Muscle of leg (tissue), 3 donors: ENCODE measurements at regions not wholly inside any gene's neighbourhood (a gene's known extent, or its start where the extent isn't known, plus 50 kb on each side); places are given as distances from the start of the nearest gene placed in this dataset.

Experiments used
- DNase-seq: peaks from one replicate; pipeline ENCODE4 v3.0.0; 2013
- H3K27ac ChIP-seq: one replicate; pipeline ENCODE4 v1.5.1; 2013; ENCODE audit warnings: mild to moderate bottlenecking, low read length, control low read depth
- H3K27me3 ChIP-seq: one replicate; pipeline ENCODE4 v1.6.1; 2013; ENCODE audit warnings: low read length; ENCODE audit not compliant: control insufficient read depth, insufficient read depth
- H3K36me3 ChIP-seq: one replicate; pipeline ENCODE4 v1.6.1; 2013; ENCODE audit warnings: low read length; ENCODE audit not compliant: control insufficient read depth, insufficient read depth
- H3K4me1 ChIP-seq: one replicate; pipeline ENCODE4 v1.6.1; 2013; ENCODE audit warnings: low read length; ENCODE audit not compliant: control insufficient read depth, insufficient read depth
- H3K4me3 ChIP-seq: one replicate; pipeline ENCODE4 v1.5.1; 2013; ENCODE audit warnings: low read length, control low read depth
- H3K9me3 ChIP-seq: replicated peaks from 2 replicates; pipeline ENCODE4 v1.6.1; 2013; ENCODE audit warnings: low read depth, low read length; ENCODE audit not compliant: control insufficient read depth
- WGBS: methylation state at CpG from one replicate; pipeline ENCODE4 v1.1.5; 2013; ENCODE audit warnings: missing lambda C conversion rate; ENCODE audit not compliant: insufficient coverage; 5-methylcytosine and 5-hydroxymethylcytosine counted together

DNA sequence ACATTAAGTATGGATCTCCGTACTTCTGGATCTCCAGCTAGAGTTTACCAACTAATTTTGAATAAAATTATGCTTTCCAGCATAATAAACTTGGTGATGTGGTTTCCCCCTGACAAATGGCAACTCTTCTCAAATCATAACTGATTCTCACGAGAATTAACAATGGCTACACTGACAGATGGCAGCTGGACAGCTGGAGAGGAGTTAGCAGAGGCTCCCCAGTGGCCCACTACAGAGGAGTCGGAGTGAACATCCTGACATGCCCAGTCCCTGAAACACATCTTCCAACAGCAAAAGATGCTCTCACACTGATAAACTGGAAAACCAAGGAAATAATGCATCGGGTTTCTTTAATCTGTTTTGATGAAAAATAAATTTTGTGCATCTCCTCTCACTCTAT, 239.6 kb downstream of the MAN2A1 start:
- Histone ChIP-seq H3K4me1 (no peaks in the 10 kb centered on the region), H3K4me3 (no peak overlapping the region), H3K27me3 (no peaks in the 10 kb centered on the region), H3K36me3 (no peaks in the 10 kb centered on the region), H3K9me3 (no peaks in the 10 kb centered on the region), H3K27ac (no peak overlapping the region)
- DNase-seq, result no peak
- WGBS, result no CpG with 5 or more reads among the region's 4 CpGs

DNA sequence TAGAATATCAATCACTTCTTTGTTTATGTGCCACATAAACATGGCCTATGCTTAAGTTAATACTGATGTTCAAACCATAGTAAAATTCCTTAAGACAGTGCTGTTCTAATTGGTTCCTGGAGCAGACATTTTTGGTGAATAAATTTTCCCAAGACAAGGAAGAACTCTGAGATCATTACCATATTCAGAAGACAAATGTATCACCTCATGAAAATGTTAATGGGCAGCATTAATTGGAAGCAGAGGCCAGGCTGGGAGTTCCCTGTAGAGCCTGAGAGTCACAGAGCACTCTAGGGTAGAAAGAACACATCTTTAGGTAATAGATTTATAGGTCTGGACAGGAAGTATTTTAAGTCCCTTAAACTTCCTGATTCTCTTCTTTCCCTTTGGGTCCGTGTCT, 240.2 kb downstream of the MAN2A1 start:
- Histone ChIP-seq H3K4me1 (no peaks in the 10 kb centered on the region), H3K27ac (no peak overlapping the region), H3K9me3 (no peaks in the 10 kb centered on the region), H3K36me3 (no peaks in the 10 kb centered on the region), H3K27me3 (no peaks in the 10 kb centered on the region), H3K4me3 (no peak overlapping the region)
- no CpG with 5 or more reads among the region's 1 CpG for WGBS
- no peak for DNase-seq

DNA sequence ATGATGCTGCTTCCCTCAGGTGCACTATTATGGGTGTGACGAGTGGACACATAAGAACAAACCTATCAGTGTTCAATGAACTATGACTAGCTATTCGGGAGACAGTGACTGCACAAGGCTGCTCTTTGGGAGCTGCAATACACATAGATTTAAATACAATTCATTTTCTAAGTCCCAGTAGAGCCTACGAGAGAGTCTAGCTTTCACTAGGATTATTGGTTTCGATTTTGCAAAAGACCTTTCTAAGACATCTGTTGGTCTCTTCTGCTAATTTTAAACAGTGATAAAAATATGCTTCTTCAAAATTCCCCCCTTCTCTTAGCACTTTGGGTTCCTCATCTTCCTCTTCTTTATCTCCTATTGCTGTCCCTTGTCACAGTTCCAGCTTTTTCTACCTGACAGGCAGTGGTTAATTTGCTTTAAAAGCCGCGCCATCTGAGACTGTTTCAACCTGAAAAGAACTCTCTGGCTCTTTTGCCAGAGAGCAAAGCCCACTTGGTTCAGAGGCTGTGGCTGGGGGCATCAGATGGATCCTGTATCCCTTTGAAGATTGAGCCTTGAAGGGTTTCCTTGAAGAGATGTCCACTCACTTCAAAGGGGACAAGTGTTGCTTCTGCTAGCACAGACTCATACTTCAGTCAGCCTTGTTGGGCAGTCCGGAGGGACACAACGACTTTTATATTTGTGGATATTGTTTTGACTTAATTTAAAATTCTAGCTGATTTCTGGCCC, 241.5 kb downstream of the MAN2A1 start:
- Histone ChIP-seq H3K4me1 (no peaks in the 10 kb centered on the region), H3K36me3 (no peaks in the 10 kb centered on the region), H3K27ac (no peak overlapping the region), H3K4me3 (no peak overlapping the region), H3K9me3 (no peaks in the 10 kb centered on the region), H3K27me3 (no peaks in the 10 kb centered on the region)
- 77% methylated on average over 4 of the region's 8 CpGs for WGBS
- no peak for DNase-seq

DNA sequence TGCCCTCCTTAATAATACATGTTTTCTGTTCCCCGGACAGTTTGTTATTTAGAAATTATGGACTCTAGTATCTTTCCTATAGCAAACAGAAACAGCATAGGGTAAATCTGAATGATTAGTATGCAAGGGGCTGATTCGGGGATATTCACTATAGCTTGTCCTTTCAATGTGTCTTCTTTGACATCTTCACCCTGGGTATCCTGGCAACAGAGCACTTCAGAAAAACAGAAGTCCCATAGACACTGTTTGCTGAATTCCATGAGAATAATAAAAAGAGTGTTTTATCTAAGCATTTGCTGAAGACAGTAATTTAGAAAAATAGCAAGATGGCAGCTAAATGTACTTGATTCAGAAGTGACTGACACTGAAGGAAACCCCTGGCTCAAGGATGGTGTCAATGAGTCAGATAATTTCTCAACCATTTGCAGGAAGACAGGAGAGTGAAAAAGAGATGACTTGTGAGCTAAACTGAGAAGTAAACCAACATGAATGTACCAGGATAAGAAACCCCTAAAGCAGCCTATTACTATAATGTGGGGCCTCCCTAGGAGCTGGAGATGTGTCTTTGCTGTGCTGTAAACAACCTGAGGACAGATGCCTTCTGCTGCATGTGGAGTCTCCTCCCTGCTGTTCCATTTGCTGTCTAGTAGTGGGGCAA, 246.2 kb downstream of the MAN2A1 start:
- Histone ChIP-seq H3K4me3 (no peak overlapping the region), H3K27me3 (no peaks in the 10 kb centered on the region), H3K4me1 (no peaks in the 10 kb centered on the region), H3K27ac (no peak overlapping the region), H3K36me3 (no peaks in the 10 kb centered on the region), H3K9me3 (peaks cover 5% of the 10 kb centered on the region)
- DNase-seq, result no peak
- WGBS, result no CpG with 5 or more reads among the region's 2 CpGs

DNA sequence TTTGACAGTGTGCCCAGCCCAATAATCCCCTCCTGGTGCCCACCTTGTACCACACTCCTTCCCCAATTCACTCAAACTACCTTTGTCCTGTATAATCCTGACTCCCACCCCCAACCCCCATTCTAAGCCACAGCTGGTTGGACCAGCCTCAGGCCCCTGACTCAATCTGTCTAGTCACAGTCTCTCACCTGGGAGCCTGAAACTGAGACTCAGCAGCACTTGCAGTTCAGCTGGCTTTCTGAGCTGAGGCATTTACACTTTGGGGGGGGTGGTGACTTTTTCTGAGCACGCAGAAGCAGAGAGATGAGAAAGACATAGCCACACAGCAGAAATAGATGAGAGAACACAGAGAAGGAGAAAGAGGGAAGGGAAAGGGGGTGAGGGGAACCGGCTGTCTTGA, 247.3 kb downstream of the MAN2A1 start:
- DNase-seq, result no peak
- 20% methylated on average over 1 of the region's 2 CpGs for WGBS
- H3K27me3 ChIP-seq, result no peaks in the 10 kb centered on the region
- H3K9me3 ChIP-seq, result peaks cover 5% of the 10 kb centered on the region
- no peak overlapping the region for H3K4me3 ChIP-seq
- no peaks in the 10 kb centered on the region for H3K36me3 ChIP-seq
- no peaks in the 10 kb centered on the region for H3K4me1 ChIP-seq
- H3K27ac ChIP-seq, result no peak overlapping the region

DNA sequence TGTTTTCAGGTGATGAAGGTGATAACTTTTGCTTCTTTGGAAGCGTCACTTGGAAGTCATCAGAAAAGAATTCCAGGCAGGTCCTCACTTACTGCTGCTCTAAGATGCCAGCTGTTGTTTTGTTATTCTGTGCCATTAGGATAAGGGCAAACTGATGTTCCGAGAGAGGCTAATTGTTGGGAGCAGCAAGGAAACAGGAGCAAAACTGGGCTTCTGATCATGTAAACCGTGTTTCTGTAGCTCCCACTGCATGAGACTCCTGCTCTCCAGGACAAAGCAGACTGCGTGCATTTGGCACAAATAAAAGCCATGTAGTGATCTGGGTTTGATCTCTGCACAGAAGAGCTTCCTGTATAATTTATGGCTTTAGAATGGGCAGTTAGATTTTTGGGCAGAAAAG, 248.2 kb downstream of the MAN2A1 start:
- H3K36me3 ChIP-seq, result no peaks in the 10 kb centered on the region
- no peak overlapping the region for H3K27ac ChIP-seq
- no peaks in the 10 kb centered on the region for H3K27me3 ChIP-seq
- H3K9me3 ChIP-seq, result peaks cover 5% of the 10 kb centered on the region
- H3K4me1 ChIP-seq, result no peaks in the 10 kb centered on the region
- H3K4me3 ChIP-seq, result no peak overlapping the region
- WGBS, result 65% methylated on average over 4 of the region's 4 CpGs
- DNase-seq, result no peak

DNA sequence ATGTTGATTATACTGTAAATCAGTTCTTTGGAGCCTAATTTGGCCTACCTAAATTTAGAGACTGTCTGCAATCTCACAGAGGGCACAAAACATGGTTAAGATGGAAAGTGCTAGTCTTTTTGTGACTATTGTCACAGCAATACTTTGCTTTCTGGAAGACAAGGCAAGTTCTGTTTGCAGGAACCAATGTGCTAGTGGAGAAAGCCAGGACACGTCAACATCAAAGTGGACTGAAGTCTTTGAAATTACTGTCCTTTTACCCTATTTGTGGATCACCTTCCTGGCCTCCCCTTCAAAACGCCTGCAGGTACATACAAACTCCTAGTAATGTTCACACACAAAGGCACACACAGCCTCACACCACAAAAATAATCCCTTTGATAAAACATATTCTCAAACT, 248.7 kb downstream of the MAN2A1 start:
- no peak for DNase-seq

DNA sequence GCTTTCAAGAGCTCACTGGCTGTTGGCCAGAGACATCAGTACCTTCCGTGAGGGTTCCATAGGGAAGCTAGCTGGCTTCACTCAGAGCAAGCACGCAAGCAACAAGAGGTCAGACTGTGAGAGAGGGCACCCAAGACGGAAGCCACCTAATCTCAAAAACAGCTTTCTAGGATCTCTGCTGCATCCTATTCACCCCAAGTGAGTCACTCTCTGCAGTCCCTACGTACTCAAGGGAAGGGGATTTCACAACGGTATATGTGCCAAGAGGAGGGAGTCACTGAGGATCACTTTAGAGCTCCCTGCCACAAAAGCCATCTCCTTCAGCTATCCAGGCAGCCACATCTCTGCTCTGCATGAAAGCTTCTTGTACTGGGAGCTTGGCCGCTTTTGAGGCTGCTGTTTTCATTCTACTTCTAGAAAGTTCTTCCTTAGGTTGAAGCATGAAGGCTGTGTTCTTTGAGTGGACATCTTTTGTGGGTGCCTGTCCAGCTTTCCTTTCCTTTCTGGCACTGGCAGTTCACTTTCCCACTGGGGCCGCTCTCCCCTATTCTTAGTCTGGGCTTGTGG, 249.5 kb downstream of the MAN2A1 start:
- 77% methylated on average over 3 of the region's 7 CpGs for WGBS
- Histone ChIP-seq H3K4me3 (no peak overlapping the region), H3K36me3 (no peaks in the 10 kb centered on the region), H3K27ac (no peak overlapping the region), H3K9me3 (peaks cover 5% of the 10 kb centered on the region), H3K27me3 (no peaks in the 10 kb centered on the region), H3K4me1 (no peaks in the 10 kb centered on the region)
- DNase-seq, result no peak

More for the DNA sequence above, 248.7 kb downstream of the MAN2A1 start:
- Histone ChIP-seq H3K4me1 (no peaks in the 10 kb centered on the region), H3K36me3 (no peaks in the 10 kb centered on the region), H3K27me3 (no peaks in the 10 kb centered on the region), H3K9me3 (peaks cover 5% of the 10 kb centered on the region), H3K27ac (no peak overlapping the region), H3K4me3 (no peak overlapping the region)
- WGBS, result 100% methylated on average over 1 of the region's 2 CpGs

DNA sequence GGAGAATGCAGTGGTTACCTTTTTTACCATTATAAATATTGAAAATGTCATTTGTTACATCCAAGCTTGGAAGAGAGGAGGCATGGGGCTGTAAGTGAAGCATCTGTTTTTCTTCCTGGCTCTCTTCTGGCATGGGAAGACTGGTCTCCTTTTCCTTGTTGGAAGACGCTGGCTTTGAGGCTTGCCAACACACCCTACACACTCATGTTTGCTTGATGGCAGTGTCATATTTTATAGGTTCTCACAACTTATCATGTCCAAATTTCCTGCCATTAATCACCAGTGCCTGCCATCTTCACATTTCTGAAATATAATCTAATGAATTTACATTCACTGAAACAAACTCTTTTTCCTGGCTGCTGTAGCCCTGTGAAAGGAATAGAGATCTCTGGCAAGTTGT, 252.9 kb downstream of the MAN2A1 start:
- no CpG with 5 or more reads among the region's 1 CpG for WGBS
- peak; percentile 64 for DNase-seq
- Histone ChIP-seq H3K36me3 (no peaks in the 10 kb centered on the region), H3K27me3 (no peaks in the 10 kb centered on the region), H3K27ac (no peak overlapping the region), H3K4me1 (no peaks in the 10 kb centered on the region), H3K9me3 (peaks cover 5% of the 10 kb centered on the region), H3K4me3 (no peak overlapping the region)

DNA sequence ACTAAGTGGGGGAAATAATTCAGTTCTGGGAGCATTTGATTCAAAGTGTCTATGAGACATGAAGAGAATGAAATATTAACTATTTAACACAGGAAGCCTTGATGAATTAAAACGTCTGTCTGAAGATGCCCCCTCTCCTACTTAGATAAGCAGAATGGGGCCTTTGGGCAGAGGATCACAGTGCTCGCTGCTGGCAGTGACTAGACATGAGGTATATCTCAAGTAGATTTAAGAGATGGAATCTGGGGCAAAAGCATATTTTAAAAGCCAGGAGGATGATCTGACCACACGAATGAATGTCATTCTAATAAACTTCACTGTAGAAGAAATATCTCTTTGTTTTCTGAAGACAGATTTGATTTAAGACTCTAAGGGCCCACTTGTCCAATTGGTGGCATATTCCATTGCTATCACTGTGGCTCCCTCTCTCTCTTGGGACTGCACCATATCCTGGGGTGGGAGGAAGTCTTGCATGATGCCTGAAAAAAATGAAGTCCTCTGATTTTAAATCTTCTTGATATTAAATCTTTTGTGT, 254.0 kb downstream of the MAN2A1 start:
- H3K36me3 ChIP-seq, result no peaks in the 10 kb centered on the region
- no peak overlapping the region for H3K27ac ChIP-seq
- 67% methylated on average over 1 of the region's 3 CpGs for WGBS
- DNase-seq, result no peak
- peaks cover 5% of the 10 kb centered on the region for H3K9me3 ChIP-seq
- H3K4me1 ChIP-seq, result no peaks in the 10 kb centered on the region
- no peak overlapping the region for H3K4me3 ChIP-seq
- H3K27me3 ChIP-seq, result no peaks in the 10 kb centered on the region
